ENCODE measurements at regions not wholly inside any gene's neighbourhood (a gene's known extent, or its start where the extent isn't known, plus 50 kb on each side); places are given as distances from the start of the nearest gene placed in this dataset.

GRCh38 chr18:14942275-14942674 is 194.3 kb downstream of the ANKRD30B start:
- TF ChIP-seq POLR2A (IDR thresholded peaks at IDR 0.05) (no peak), CTCF (IDR thresholded peaks at IDR 0.05) (no peak)
- DNase-seq = no peak
- Histone ChIP-seq H3K36me3 (no peaks in the 10 kb centered on the region), H3K4me3 (no peak overlapping the region), H3K27ac (no peak overlapping the region), H3K4me1 (no peaks in the 10 kb centered on the region), H3K9me3 (no peaks in the 10 kb centered on the region), H3K27me3 (no peaks in the 10 kb centered on the region)
- intact Hi-C loops (cut with DNase I) = no loop called here
- 81 to 89% methylated on average over 4 to 7 of the region's 7 CpGs for WGBS, 2 donors

DNA sequence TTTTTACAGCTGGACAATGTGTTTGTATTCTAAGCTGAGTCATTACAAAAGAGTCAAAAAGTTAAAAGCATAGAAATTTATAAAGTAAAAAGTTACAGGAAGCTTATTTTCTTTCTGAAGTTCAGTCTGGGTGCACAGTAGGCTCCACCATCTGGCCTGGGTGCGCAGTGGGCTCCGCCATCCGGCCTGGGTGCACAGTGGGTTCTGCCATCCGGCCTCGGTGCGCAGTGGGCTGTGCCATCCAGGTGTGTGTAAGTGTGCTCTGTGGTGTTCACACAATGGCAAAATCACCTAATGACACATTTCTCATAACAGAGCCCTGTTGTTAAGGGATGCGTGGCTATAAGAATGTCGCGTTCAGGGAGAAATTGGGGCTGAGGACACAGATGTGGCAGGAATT is 195.5 kb downstream of the ANKRD30B start:
- no peak for DNase-seq
- WGBS, 2 donors = 92 to 95% methylated on average over 9 of the region's 9 CpGs
- Histone ChIP-seq H3K4me3 (no peak overlapping the region), H3K9me3 (no peaks in the 10 kb centered on the region), H3K27me3 (no peaks in the 10 kb centered on the region), H3K27ac (no peak overlapping the region), H3K36me3 (no peaks in the 10 kb centered on the region), H3K4me1 (no peaks in the 10 kb centered on the region)
- intact Hi-C loops (cut with DNase I) = no loop called here
- TF ChIP-seq POLR2A (IDR thresholded peaks at IDR 0.05) = no peak
- TF ChIP-seq CTCF (IDR thresholded peaks at IDR 0.05) = no peak

DNA sequence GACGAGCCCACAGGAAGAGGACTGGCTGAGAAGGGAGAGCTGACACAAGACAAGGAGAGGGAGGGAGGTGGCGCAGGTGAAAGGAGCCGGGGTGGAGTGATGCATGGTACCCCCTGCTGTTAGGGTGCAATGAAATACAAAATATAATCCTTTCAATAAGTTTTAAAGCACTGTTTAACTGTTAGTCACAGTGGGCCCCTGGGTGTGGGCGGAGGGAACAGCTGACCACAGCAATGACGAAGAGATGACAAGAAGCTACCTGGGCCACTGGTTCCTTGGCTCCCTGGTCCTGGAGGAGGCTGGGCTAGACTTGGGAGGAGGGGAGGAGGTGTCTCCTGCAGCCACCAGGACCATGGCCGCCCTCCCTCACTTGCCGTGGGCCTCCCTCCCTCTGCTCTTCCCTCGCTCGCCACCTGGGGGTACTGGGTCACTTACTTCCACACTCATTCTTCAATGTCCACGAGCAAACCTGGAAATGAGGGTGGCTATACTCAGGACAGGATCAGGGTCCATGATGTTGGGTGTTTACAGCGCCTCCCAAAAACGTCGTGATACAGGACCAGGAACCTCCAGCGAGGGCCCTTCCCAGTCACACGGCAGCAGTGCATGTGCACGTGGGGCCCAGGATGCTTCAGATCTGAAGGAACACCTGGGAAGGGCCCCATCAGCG is 196.1 kb downstream of the ANKRD30B start:
- DNase-seq = no peak
- WGBS, 2 donors = 69 to 74% methylated on average over 9 to 10 of the region's 17 CpGs

DNA sequence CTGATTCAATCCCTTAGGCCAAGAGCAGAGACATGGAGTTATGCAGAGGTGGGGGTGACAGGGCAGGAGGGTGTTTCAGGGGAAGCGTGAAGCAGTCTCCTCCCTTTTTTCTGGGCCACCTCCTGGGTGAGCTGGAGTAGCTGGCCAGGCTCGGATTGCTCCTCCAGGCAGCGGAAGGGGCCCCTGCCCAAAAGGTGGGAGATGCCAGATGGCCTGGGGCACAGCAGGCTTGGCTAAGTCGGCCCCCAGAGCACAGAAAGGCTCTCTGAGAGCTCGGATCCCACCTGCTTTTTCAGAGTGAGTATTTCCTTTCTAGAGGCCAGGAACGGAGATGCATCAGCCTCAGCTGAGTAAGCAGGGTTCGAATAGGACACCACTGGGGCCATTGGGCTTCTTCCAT is 196.9 kb downstream of the ANKRD30B start:
- no peak for DNase-seq
- 55 to 76% methylated on average over 3 to 5 of the region's 7 CpGs for WGBS, 2 donors
- Histone ChIP-seq H3K4me3 (no peak overlapping the region), H3K27me3 (no peaks in the 10 kb centered on the region), H3K4me1 (no peaks in the 10 kb centered on the region), H3K9me3 (no peaks in the 10 kb centered on the region), H3K27ac (no peak overlapping the region), H3K36me3 (no peaks in the 10 kb centered on the region)
- intact Hi-C loops (cut with DNase I) = no loop called here
- TF ChIP-seq POLR2A (IDR thresholded peaks at IDR 0.05) (no peak), CTCF (IDR thresholded peaks at IDR 0.05) (no peak)

More for the DNA sequence above, 196.1 kb downstream of the ANKRD30B start:
- Histone ChIP-seq H3K4me3 (no peak overlapping the region), H3K4me1 (no peaks in the 10 kb centered on the region), H3K9me3 (no peaks in the 10 kb centered on the region), H3K27me3 (no peaks in the 10 kb centered on the region), H3K36me3 (no peaks in the 10 kb centered on the region), H3K27ac (no peak overlapping the region)
- intact Hi-C loops (cut with DNase I) = no loop called here
- no peak for TF ChIP-seq POLR2A (IDR thresholded peaks at IDR 0.05)
- no peak for TF ChIP-seq CTCF (IDR thresholded peaks at IDR 0.05)

GRCh38 chr18:14945286-14945685 is 197.3 kb downstream of the ANKRD30B start:
- Histone ChIP-seq H3K27me3 (no peaks in the 10 kb centered on the region), H3K9me3 (no peaks in the 10 kb centered on the region), H3K36me3 (no peaks in the 10 kb centered on the region), H3K4me1 (no peaks in the 10 kb centered on the region), H3K4me3 (no peak overlapping the region), H3K27ac (no peak overlapping the region)
- DNase-seq = no peak
- no peak for TF ChIP-seq CTCF (IDR thresholded peaks at IDR 0.05)
- TF ChIP-seq POLR2A (IDR thresholded peaks at IDR 0.05) = no peak
- 20 to 63% methylated on average over 1 to 2 of the region's 4 CpGs for WGBS, 2 donors
- intact Hi-C loops (cut with DNase I) = no loop called here

Data from esophagus squamous epithelium (tissue), 5 donors.